ENCODE measurements at regions not wholly inside any gene's neighbourhood (a gene's known extent, or its start where the extent isn't known, plus 50 kb on each side); places are given as distances from the start of the nearest gene placed in this dataset.

GRCh38 chr22:48369789-48370507, 1457.7 kb downstream of the BRD1 start (continued):
- no peak for TF ChIP-seq AHDC1 (CRISPR knock-in tag; IDR thresholded peaks at IDR 0.05; ENCODE audit: borderline replicate concordance)
- TF ChIP-seq SIX4 (CRISPR knock-in tag; IDR thresholded peaks at IDR 0.05): no peak
- no peak for TF ChIP-seq ZBTB4 (CRISPR knock-in tag; IDR thresholded peaks at IDR 0.05; ENCODE audit: borderline replicate concordance)
- TF ChIP-seq CENPT (CRISPR knock-in tag; IDR thresholded peaks at IDR 0.05; ENCODE audit: low read depth): no peak
- TF ChIP-seq SMARCC2 (IDR thresholded peaks at IDR 0.05): no peak
- no peak for TF ChIP-seq ZC3H13 (CRISPR knock-in tag; IDR thresholded peaks at IDR 0.05)
- no peak for TF ChIP-seq E2F1 (CRISPR knock-in tag; IDR thresholded peaks at IDR 0.05)
- peak; percentile 90 for TF ChIP-seq NR2F2 (IDR thresholded peaks at IDR 0.05; ENCODE audit: borderline replicate concordance, low read depth)
- no peak for TF ChIP-seq HNF1B (CRISPR knock-in tag; IDR thresholded peaks at IDR 0.05)
- no peak for TF ChIP-seq ZNF558 (CRISPR knock-in tag; IDR thresholded peaks at IDR 0.05; ENCODE audit: borderline replicate concordance)
- no peak for TF ChIP-seq POLR2AphosphoS2 (IDR thresholded peaks at IDR 0.05; ENCODE audit: low read depth, low read length)
- TF ChIP-seq HOXA9 (CRISPR knock-in tag; IDR thresholded peaks at IDR 0.05; ENCODE audit: borderline replicate concordance): no peak
- TF ChIP-seq RBM22 (optimal IDR thresholded peaks at IDR 0.05; ENCODE audit: low read length): no peak
- no peak for TF ChIP-seq ZFP36 (IDR thresholded peaks at IDR 0.05; ENCODE audit: borderline replicate concordance, low read depth, low read length, partially characterized antibody)
- no peak for TF ChIP-seq DNMT3B (CRISPR knock-in tag; conservative IDR thresholded peaks at IDR 0.05)
- TF ChIP-seq RAD51 (IDR thresholded peaks at IDR 0.05; ENCODE audit: borderline replicate concordance): no peak
- TF ChIP-seq ONECUT2 (CRISPR knock-in tag; IDR thresholded peaks at IDR 0.05): peak; percentile 85
- TF ChIP-seq TEAD2 (CRISPR knock-in tag; IDR thresholded peaks at IDR 0.05): no peak
- TF ChIP-seq ZBTB7B (CRISPR knock-in tag; IDR thresholded peaks at IDR 0.05): no peak

All from HepG2 (cell line).